H1 (cell line): ENCODE measurements at regions not wholly inside any gene's neighbourhood (a gene's known extent, or its start where the extent isn't known, plus 50 kb on each side); places are given as distances from the start of the nearest gene placed in this dataset.

ENCODE experiments used
- CTCF ChIA-PET: fragments of 300-600 bp; sonication (Branson Sonifier 250); formaldehyde crosslinking; loops from one replicate; lab custom pipeline; 2021; ENCODE audit not compliant: partially characterized antibody; lab: Charles Lee
- POLR2A ChIA-PET: fragments of 300-600 bp; sonication (Branson Sonifier 250); formaldehyde crosslinking; loops from one replicate; lab custom pipeline; 2021; ENCODE audit warnings: inconsistent platforms; ENCODE audit not compliant: partially characterized antibody; lab: Charles Lee
- DNase-seq, 2 experiments: peaks; one replicate each; pipeline versions ENCODE4 v3.0.0 to v3.0.0-alpha.2; 2010 to 2022; ENCODE audit warnings: low spot score in 2 of 2, low read depth in 1 of 2, mixed read lengths in 1 of 2
- FAIRE-seq: peaks from 2 replicates; lab custom pipeline; 2011; peaks lifted over from hg19 to GRCh38; lab: Jason Lieb, UNC
- H2AFZ ChIP-seq: 2 replicates; pipeline ENCODE4 v1.8.1; 2012; ENCODE audit warnings: low read length, inconsistent platforms
- H2AK5ac ChIP-seq: 2 replicates; pipeline ENCODE4 v1.6.1; 2013; ENCODE audit warnings: low read depth, low read length
- H2BK120ac ChIP-seq: replicated peaks from 2 replicates; pipeline ENCODE3; 2013; ENCODE audit warnings: low read depth, low read length, inconsistent platforms
- H2BK12ac ChIP-seq: 2 replicates; pipeline ENCODE4 v1.6.1; 2013; ENCODE audit warnings: low read depth, low read length
- H2BK15ac ChIP-seq: 2 replicates; pipeline ENCODE4 v1.6.1; 2013; ENCODE audit warnings: low read length
- H2BK20ac ChIP-seq: 2 replicates; pipeline ENCODE4 v1.6.1; 2013; ENCODE audit warnings: low read length
- H2BK5ac ChIP-seq: 2 replicates; pipeline ENCODE4 v1.6.1; 2013; ENCODE audit warnings: low read depth, low read length
- H3K14ac ChIP-seq: 2 replicates; pipeline ENCODE4 v1.6.1; 2013; ENCODE audit warnings: inconsistent platforms; ENCODE audit not compliant: insufficient read length
- H3K18ac ChIP-seq: 2 replicates; pipeline ENCODE4 v1.6.1; 2013; ENCODE audit warnings: low read length; ENCODE audit errors: extremely low read depth
- H3K23ac ChIP-seq: 2 replicates; pipeline ENCODE4 v1.6.1; 2013; ENCODE audit warnings: inconsistent platforms; ENCODE audit not compliant: insufficient read length
- H3K23me2 ChIP-seq: 2 replicates; pipeline ENCODE4 v1.6.1; 2013; ENCODE audit warnings: low read depth, low read length
- H3K27ac ChIP-seq: 2 replicates; pipeline ENCODE4 v1.6.1; 2011; ENCODE audit warnings: low read depth, low read length, inconsistent platforms
- H3K27me3 ChIP-seq, 4 experiments: replicated peaks in 1 of 4; 1 replicate in 1 of 4; 2 replicates in 3 of 4; pipeline versions ENCODE4 v1.6.1 to v1.8.1; 2011 to 2013; ENCODE audit warnings: low read length in 3 of 4, mild to moderate bottlenecking in 3 of 4, inconsistent platforms in 2 of 4, mixed read lengths in 2 of 4, moderate library complexity in 1 of 4; ENCODE audit not compliant: control insufficient read depth in 3 of 4, insufficient read depth in 3 of 4; ENCODE audit errors: extremely low read depth in 1 of 4
- H3K36me3 ChIP-seq, 4 experiments: 2 replicates each; pipeline versions ENCODE4 v1.6.1 to v1.8.1; 2011 to 2013; ENCODE audit warnings: mild to moderate bottlenecking in 4 of 4, low read length in 3 of 4, moderate library complexity in 2 of 4, control low read depth in 1 of 4, inconsistent platforms in 1 of 4; ENCODE audit not compliant: insufficient read depth in 4 of 4, control insufficient read depth in 2 of 4
- H3K4ac ChIP-seq: replicated peaks from 2 replicates; pipeline ENCODE3; 2013; ENCODE audit warnings: low read length, low read depth, mixed read lengths, inconsistent platforms; ENCODE audit not compliant: insufficient read length
- H3K4me1 ChIP-seq, 4 experiments: replicated peaks in 1 of 4; 1 replicate in 1 of 4; 2 replicates in 3 of 4; pipeline versions ENCODE4 v1.6.1 to v1.8.1; 2011 to 2013; ENCODE audit warnings: low read length in 3 of 4, inconsistent platforms in 2 of 4, mixed read lengths in 1 of 4; ENCODE audit not compliant: insufficient read depth in 4 of 4, control insufficient read depth in 3 of 4
- H3K4me2 ChIP-seq, 2 experiments: 2 replicates each; pipeline versions ENCODE4 v1.6.1 to v1.8.1; 2011 to 2013; ENCODE audit warnings: low read depth in 2 of 2, low read length in 2 of 2, control low read depth in 1 of 2, inconsistent platforms in 1 of 2, mild to moderate bottlenecking in 1 of 2; ENCODE audit not compliant: insufficient read depth in 1 of 2
- H3K4me3 ChIP-seq, 4 experiments: fragments of 200-600, 300-600 bp in 1 of 4; sonication (generic), shearing (Covaris generic), sonication (Bioruptor Twin) in 1 of 4; 2 replicates each; pipeline versions ENCODE4 v1.5.1 to v1.8.1; 2011 to 2016; ENCODE audit warnings: low read length in 4 of 4, low read depth in 3 of 4, control low read depth in 2 of 4, inconsistent platforms in 2 of 4, mild to moderate bottlenecking in 2 of 4, mixed read lengths in 1 of 4, moderate library complexity in 1 of 4; ENCODE audit not compliant: insufficient read depth in 2 of 4; ENCODE audit errors: extremely low read depth in 1 of 4
- H3K56ac ChIP-seq: replicated peaks from 2 replicates; pipeline ENCODE3; 2013; ENCODE audit warnings: low read depth, mild to moderate bottlenecking, mixed read lengths, low read length, inconsistent platforms; ENCODE audit not compliant: insufficient read length
- H3K79me1 ChIP-seq: 2 replicates; pipeline ENCODE4 v1.6.1; 2013; ENCODE audit warnings: low read depth, low read length, control low read depth
- H3K79me2 ChIP-seq, 2 experiments: 2 replicates each; pipeline versions ENCODE4 v1.6.1 to v1.8.1; 2012 to 2013; ENCODE audit warnings: low read length in 2 of 2, mild to moderate bottlenecking in 2 of 2, inconsistent platforms in 1 of 2; ENCODE audit not compliant: insufficient read depth in 2 of 2, control insufficient read depth in 1 of 2
- H3K9ac ChIP-seq, 4 experiments: replicated peaks in 1 of 4; 1 replicate in 1 of 4; 2 replicates in 3 of 4; pipeline versions ENCODE4 v1.6.1 to v1.8.1; 2011 to 2013; ENCODE audit warnings: low read depth in 3 of 4, low read length in 3 of 4, control low read depth in 2 of 4, mild to moderate bottlenecking in 2 of 4, moderate library complexity in 2 of 4, inconsistent platforms in 1 of 4; ENCODE audit errors: extremely low read depth in 1 of 4
- H3K9me3 ChIP-seq, 2 experiments: 2 replicates each; pipeline versions ENCODE4 v1.6.1 to v1.8.1; 2012 to 2013; ENCODE audit warnings: mild to moderate bottlenecking in 2 of 2, moderate library complexity in 2 of 2, control low read depth in 1 of 2, inconsistent platforms in 1 of 2, low read depth in 1 of 2, low read length in 1 of 2, mixed read lengths in 1 of 2; ENCODE audit not compliant: insufficient read depth in 2 of 2
- H4K20me1 ChIP-seq, 2 experiments: replicated peaks in 1 of 2; 2 replicates each; pipeline versions ENCODE3 to v1.8.1; 2011 to 2013; ENCODE audit warnings: inconsistent platforms in 2 of 2, low read length in 2 of 2, mild to moderate bottlenecking in 1 of 2; ENCODE audit not compliant: insufficient read depth in 2 of 2, control insufficient read depth in 1 of 2
- H4K5ac ChIP-seq: 2 replicates; pipeline ENCODE4 v1.6.1; 2013; ENCODE audit warnings: low read length, low read depth, mixed read lengths, inconsistent platforms; ENCODE audit not compliant: insufficient read length
- H4K8ac ChIP-seq: 2 replicates; pipeline ENCODE4 v1.8.0; 2013; ENCODE audit warnings: mild to moderate bottlenecking, moderate library complexity, low read length, inconsistent platforms; ENCODE audit not compliant: insufficient read depth; ENCODE audit errors: extremely low read depth
- H4K91ac ChIP-seq: replicated peaks from 2 replicates; pipeline ENCODE3; 2013; ENCODE audit warnings: low read length, mixed read lengths, inconsistent platforms; ENCODE audit not compliant: insufficient read length
- CTBP2 ChIP-seq: IDR thresholded peaks from 2 replicates; pipeline ENCODE4 v1.7.0; 2011; ENCODE audit warnings: borderline replicate concordance, mild to moderate bottlenecking, moderate library complexity, mixed read lengths, low read length; ENCODE audit not compliant: insufficient read depth, insufficient read length
- FOSL1 ChIP-seq: IDR thresholded peaks from 2 replicates; pipeline ENCODE4 v1.6.1; 2011; ENCODE audit warnings: mild to moderate bottlenecking, low read depth, low read length, moderate library complexity; ENCODE audit not compliant: insufficient read depth
- GTF2F1 ChIP-seq: IDR thresholded peaks from 2 replicates; pipeline ENCODE4 v1.6.1; 2012; ENCODE audit warnings: low read depth, low read length, improper control_type of control experiment, borderline replicate concordance
- NANOG ChIP-seq: IDR thresholded peaks from 2 replicates; pipeline ENCODE4 v1.6.1; 2011; ENCODE audit warnings: low read length, low read depth, mild to moderate bottlenecking, inconsistent platforms; ENCODE audit not compliant: insufficient read depth, poor library complexity, severe bottlenecking
- WGBS, 2 experiments: shearing (Covaris generic) in 1 of 2; methylation state at CpG; one replicate each; pipeline versions ENCODE4 v1.1.6 to v1.1.7; 2013 to 2015; ENCODE audit warnings: low lambda C conversion rate in 2 of 2, mixed read lengths in 2 of 2, inconsistent platforms in 1 of 2, low coverage in 1 of 2, missing lambda C conversion rate in 1 of 2; ENCODE audit not compliant: insufficient replicate concordance in 2 of 2, insufficient coverage in 1 of 2, insufficient read length in 1 of 2; ENCODE audit errors: extremely low coverage in 1 of 2, missing lambda C conversion rate in 1 of 2; 5-methylcytosine and 5-hydroxymethylcytosine counted together

DNA sequence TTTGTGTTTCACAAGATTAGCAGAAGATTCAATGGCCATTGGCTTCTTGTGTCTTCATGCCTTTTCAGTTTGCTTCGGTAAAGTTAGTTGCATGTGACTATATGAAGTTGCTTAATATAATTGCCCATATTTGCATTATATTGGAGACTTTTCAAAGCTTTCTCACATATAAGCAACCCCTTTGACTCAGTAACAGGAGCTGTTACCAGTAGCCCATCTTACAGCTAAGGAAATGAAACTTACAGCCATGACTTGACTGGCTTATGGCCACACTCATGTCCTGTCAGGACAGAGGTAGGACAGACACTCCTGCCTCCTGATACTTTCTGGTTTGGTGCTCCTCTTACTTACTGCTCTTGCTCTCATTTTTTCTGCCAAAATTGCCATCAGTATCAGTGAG lies 1082.1 kb downstream of the BCL11B start:
- H3K4ac ChIP-seq: no peak overlapping the region
- H3K9me3 ChIP-seq: no peaks in the 10 kb centered on the region
- no peak overlapping the region for H2AK5ac ChIP-seq
- POLR2A ChIA-PET: no interaction called here
- H2BK120ac ChIP-seq: no peak overlapping the region
- WGBS, 2 experiments: 89% methylated on average over 1 of the region's 1 CpG; no CpG with 5 or more reads in 1 of the 2 experiments
- no peak overlapping the region for H4K91ac ChIP-seq
- H3K4me3 ChIP-seq: no peak overlapping the region
- no peak overlapping the region for H2BK5ac ChIP-seq
- H4K20me1 ChIP-seq: no peaks in the 10 kb centered on the region
- no peak overlapping the region for H3K4me2 ChIP-seq
- H3K9ac ChIP-seq: no peak overlapping the region
- H2BK15ac ChIP-seq: no peak overlapping the region
- peaks cover 0 to 3% (median 0%) of the 10 kb centered on the region in 4 experiments; a peak in 2 of 7 replicates for H3K4me1 ChIP-seq
- no peaks in the 10 kb centered on the region for H3K79me1 ChIP-seq
- no peaks in the 10 kb centered on the region for H3K79me2 ChIP-seq
- no peak overlapping the region for H3K14ac ChIP-seq
- H2BK20ac ChIP-seq: no peak overlapping the region
- no peak overlapping the region for H3K18ac ChIP-seq
- TF ChIP-seq NANOG (no peak), CTBP2 (no peak), FOSL1 (no peak), GTF2F1 (no peak)
- no peak overlapping the region for H2BK12ac ChIP-seq
- H3K27me3 ChIP-seq: no peaks in the 10 kb centered on the region
- H4K8ac ChIP-seq: no peak overlapping the region
- CTCF ChIA-PET: interaction anchor here (0.7 kb wide), 1 partner anchor 805 kb away, joined by 3 read pairs; no protein-coding TSS in a partner anchor
- no peak for DNase-seq
- no peaks in the 10 kb centered on the region for H3K36me3 ChIP-seq
- no peak overlapping the region for H3K23ac ChIP-seq
- H3K23me2 ChIP-seq: no peaks in the 10 kb centered on the region
- FAIRE-seq: no peak
- no peak overlapping the region for H4K5ac ChIP-seq
- H3K56ac ChIP-seq: no peak overlapping the region
- H2AFZ ChIP-seq: no peak overlapping the region
- H3K27ac ChIP-seq: no peak overlapping the region
